22Rv1 (cell line): ENCODE measurements at regions not wholly inside any gene's neighbourhood (a gene's known extent, or its start where the extent isn't known, plus 50 kb on each side); places are given as distances from the start of the nearest gene placed in this dataset.
"Not testable (repeated sequence)": the region's sequence is repeated elsewhere in the genome, so short reads cannot be mapped to it uniquely, and the experiment has no call there.

ENCODE experiments used
- H3K27ac ChIP-seq: fragments of 450-650 bp; 2 replicates; pipeline ENCODE4 v1.5.1; 2017
- CTCF ChIP-seq: fragments of 450-650 bp; IDR thresholded peaks from 2 replicates; pipeline ENCODE4 v1.5.1; 2017; ENCODE audit warnings: mild to moderate bottlenecking
- ZFX ChIP-seq: fragments of 450-650 bp; IDR thresholded peaks from 2 replicates; pipeline ENCODE4 v1.6.1; 2017; ENCODE audit warnings: antibody characterized with exemption, borderline replicate concordance

GRCh38 chr2:58701688-58702301 is 460.7 kb upstream of the FANCL start:
- TF ChIP-seq ZFX (no peak), CTCF (no peak)
- H3K27ac ChIP-seq, result no peak overlapping the region

- TF ChIP-seq ZFX (no peak), CTCF (no peak)
- H3K27ac ChIP-seq, result no peak overlapping the region
Observed at GRCh38 chr2:58700591-58700990, 459.5 kb upstream of the FANCL start.

- TF ChIP-seq CTCF (no peak), ZFX (no peak)
Observed at GRCh38 chr2:58699411-58699810, 458.3 kb upstream of the FANCL start.

GRCh38 chr2:58698620-58699019 is 457.5 kb upstream of the FANCL start:
- TF ChIP-seq CTCF, result no peak
- TF ChIP-seq ZFX, result no peak
- H3K27ac ChIP-seq, result no peak overlapping the region

More at GRCh38 chr2:58699411-58699810, 458.3 kb upstream of the FANCL start:
- H3K27ac ChIP-seq, result no peak overlapping the region

GRCh38 chr2:58694114-58694513 is 453.0 kb upstream of the FANCL start:
- H3K27ac ChIP-seq, result not testable (repeated sequence)

GRCh38 chr2:58691041-58691440 is 449.9 kb upstream of the FANCL start:
- H3K27ac ChIP-seq, result not testable (repeated sequence)

- H3K27ac ChIP-seq, result no peak overlapping the region
- TF ChIP-seq CTCF, result no peak
- TF ChIP-seq ZFX, result no peak
Observed at GRCh38 chr2:58688813-58689212, 447.7 kb upstream of the FANCL start.

- TF ChIP-seq CTCF (no peak), ZFX (no peak)
- no peak overlapping the region for H3K27ac ChIP-seq
Observed at GRCh38 chr2:58686776-58687175, 445.7 kb upstream of the FANCL start.
